Keratinocyte (primary cell): ENCODE measurements at regions not wholly inside any gene's neighbourhood (a gene's known extent, or its start where the extent isn't known, plus 50 kb on each side); places are given as distances from the start of the nearest gene placed in this dataset.

Source experiments
- DNase-seq: peaks from one replicate; pipeline ENCODE4 v3.0.0-alpha.2; 2011; ENCODE audit warnings: low read depth, missing footprints, low spot score
- FAIRE-seq: peaks from 2 replicates; lab custom pipeline; 2011; peaks lifted over from hg19 to GRCh38; lab: Jason Lieb, UNC
- H2AFZ ChIP-seq: 2 replicates; pipeline ENCODE4 v1.6.0; 2012; ENCODE audit warnings: low read length, control low read depth, inconsistent platforms; ENCODE audit not compliant: control insufficient read depth
- H3K27ac ChIP-seq: 2 replicates; pipeline ENCODE4 v1.5.1; 2011; ENCODE audit warnings: low read length; ENCODE audit not compliant: control insufficient read depth, insufficient read depth
- H3K27me3 ChIP-seq: 3 replicates; pipeline ENCODE4 v1.6.0; 2011; ENCODE audit warnings: low read length; ENCODE audit not compliant: control insufficient read depth, insufficient read depth; ENCODE audit errors: extremely low read depth
- H3K36me3 ChIP-seq, 2 experiments: 2 replicates in 1 of 2; 3 replicates in 1 of 2; pipeline ENCODE4 v1.5.1; 2011; ENCODE audit warnings: low read length in 2 of 2, mild to moderate bottlenecking in 1 of 2; ENCODE audit not compliant: control insufficient read depth in 2 of 2, insufficient read depth in 2 of 2; ENCODE audit errors: extremely low read depth in 1 of 2
- H3K4me1 ChIP-seq: 3 replicates; pipeline ENCODE4 v1.5.1; 2011; ENCODE audit warnings: low read length; ENCODE audit not compliant: control insufficient read depth, insufficient read depth; ENCODE audit errors: extremely low read depth
- H3K4me2 ChIP-seq: 3 replicates; pipeline ENCODE4 v1.6.0; 2011; ENCODE audit warnings: low read depth, low read length; ENCODE audit not compliant: control insufficient read depth, insufficient read depth; ENCODE audit errors: extremely low read depth
- H3K4me3 ChIP-seq, 3 experiments: fragments of 200-600 bp in 1 of 3; sonication (generic) in 1 of 3; 2 replicates in 2 of 3; 3 replicates in 1 of 3; pipeline ENCODE4 v1.5.1; 2011 to 2016; ENCODE audit warnings: low read length in 3 of 3, mild to moderate bottlenecking in 3 of 3, control low read depth in 2 of 3, inconsistent platforms in 1 of 3, low read depth in 1 of 3, mixed read lengths in 1 of 3, mixed run types in 1 of 3, moderate library complexity in 1 of 3; ENCODE audit not compliant: control insufficient read depth in 2 of 3, insufficient read depth in 2 of 3; ENCODE audit errors: extremely low read depth in 1 of 3
- H3K79me2 ChIP-seq: 2 replicates; pipeline ENCODE4 v1.6.0; 2012; ENCODE audit warnings: low read length; ENCODE audit not compliant: control insufficient read depth, insufficient read depth
- H3K9ac ChIP-seq: 3 replicates; pipeline ENCODE4 v1.6.0; 2011; ENCODE audit warnings: low read length; ENCODE audit not compliant: control insufficient read depth, insufficient read depth; ENCODE audit errors: extremely low read depth
- H3K9me1 ChIP-seq: 3 replicates; pipeline ENCODE4 v1.6.0; 2011; ENCODE audit warnings: low read length; ENCODE audit not compliant: control insufficient read depth, insufficient read depth; ENCODE audit errors: extremely low read depth
- H3K9me3 ChIP-seq: 2 replicates; pipeline ENCODE4 v1.5.1; 2012; ENCODE audit warnings: low read depth, low read length; ENCODE audit not compliant: control insufficient read depth
- H4K20me1 ChIP-seq: 3 replicates; pipeline ENCODE4 v1.6.0; 2011; ENCODE audit warnings: low read length; ENCODE audit not compliant: control insufficient read depth, insufficient read depth; ENCODE audit errors: extremely low read depth
- CTCF ChIP-seq, 3 experiments: IDR thresholded peaks in 1 of 3; conservative IDR thresholded peaks in 1 of 3; optimal IDR thresholded peaks in 1 of 3; 2 replicates in 2 of 3; 3 replicates in 1 of 3; pipeline versions ENCODE3 to v1.5.1; 2011; ENCODE audit warnings: low read length in 3 of 3, mild to moderate bottlenecking in 3 of 3, moderate library complexity in 2 of 3, control low read depth in 1 of 3, inconsistent platforms in 1 of 3; ENCODE audit not compliant: insufficient read depth in 2 of 3; ENCODE audit errors: extremely low read depth in 1 of 3
- EZH2 ChIP-seq: IDR thresholded peaks from one replicate; pipeline ENCODE4 v1.6.1; 2012; ENCODE audit warnings: inconsistent platforms, mild to moderate bottlenecking, low read length, moderate library complexity
- dilution Hi-C: fragments of 300-500 bp; cut with MboI; formaldehyde crosslinking; loops from one replicate; pipeline ENCODE4 v1.7.0; 2020; ENCODE audit warnings: low sequenced_read_pairs; ENCODE audit not compliant: extremely low pct_ligation_motif_present

GRCh38 chr7:69411466-69411865 is 186.8 kb upstream of the AUTS2 start:
- FAIRE-seq (no peak), DNase-seq (no peak)
- Histone ChIP-seq H2AFZ (no peak overlapping the region), H3K27me3 (no peaks in the 10 kb centered on the region), H3K9me3 (no peaks in the 10 kb centered on the region), H3K4me2 (no peak overlapping the region), H4K20me1 (no peaks in the 10 kb centered on the region), H3K9ac (no peak overlapping the region), H3K9me1 (no peaks in the 10 kb centered on the region), H3K4me3 (no peak overlapping the region), H3K36me3 (no peaks in the 10 kb centered on the region), H3K27ac (no peak overlapping the region), H3K4me1 (no peaks in the 10 kb centered on the region), H3K79me2 (no peaks in the 10 kb centered on the region)
- dilution Hi-C loops: no loop called here
- no peak for TF ChIP-seq CTCF (optimal IDR thresholded peaks at IDR 0.05 in 1 of 3, IDR thresholded peaks at IDR 0.05 in 1 of 3, conservative IDR thresholded peaks at IDR 0.05 in 1 of 3; ENCODE audit: extremely low read depth in 1 of 3, insufficient read depth in 2 of 3, low read length in 3 of 3)
- no peak for TF ChIP-seq EZH2

GRCh38 chr7:69412331-69413146 is 185.7 kb upstream of the AUTS2 start:
- DNase-seq (no peak), FAIRE-seq (no peak)
- no peaks in the 10 kb centered on the region for H3K36me3 ChIP-seq
- H3K9ac ChIP-seq: no peak overlapping the region
- no peak overlapping the region for H3K4me3 ChIP-seq
- no peak overlapping the region for H3K4me2 ChIP-seq
- H3K27me3 ChIP-seq: no peaks in the 10 kb centered on the region
- H2AFZ ChIP-seq: no peak overlapping the region
- no peaks in the 10 kb centered on the region for H3K9me1 ChIP-seq
- H3K9me3 ChIP-seq: no peaks in the 10 kb centered on the region
- dilution Hi-C loops: no loop called here
- no peak overlapping the region for H3K27ac ChIP-seq
- TF ChIP-seq CTCF (optimal IDR thresholded peaks at IDR 0.05 in 1 of 3, IDR thresholded peaks at IDR 0.05 in 1 of 3, conservative IDR thresholded peaks at IDR 0.05 in 1 of 3; ENCODE audit: extremely low read depth in 1 of 3, insufficient read depth in 2 of 3, low read length in 3 of 3) (no peak), EZH2 (no peak)
- H3K4me1 ChIP-seq: no peaks in the 10 kb centered on the region
- no peaks in the 10 kb centered on the region for H4K20me1 ChIP-seq
- H3K79me2 ChIP-seq: no peaks in the 10 kb centered on the region
